Kidney tubule cell (primary cell): ENCODE measurements at regions not wholly inside any gene's neighbourhood (a gene's known extent, or its start where the extent isn't known, plus 50 kb on each side); places are given as distances from the start of the nearest gene placed in this dataset.
"Not testable (repeated sequence)": the region's sequence is repeated elsewhere in the genome, so short reads cannot be mapped to it uniquely, and the experiment has no call there.

Experiments
- DNase-seq: peaks from one replicate; pipeline ENCODE4 v3.0.0-alpha.2; 2018; ENCODE audit warnings: low spot score

DNA sequence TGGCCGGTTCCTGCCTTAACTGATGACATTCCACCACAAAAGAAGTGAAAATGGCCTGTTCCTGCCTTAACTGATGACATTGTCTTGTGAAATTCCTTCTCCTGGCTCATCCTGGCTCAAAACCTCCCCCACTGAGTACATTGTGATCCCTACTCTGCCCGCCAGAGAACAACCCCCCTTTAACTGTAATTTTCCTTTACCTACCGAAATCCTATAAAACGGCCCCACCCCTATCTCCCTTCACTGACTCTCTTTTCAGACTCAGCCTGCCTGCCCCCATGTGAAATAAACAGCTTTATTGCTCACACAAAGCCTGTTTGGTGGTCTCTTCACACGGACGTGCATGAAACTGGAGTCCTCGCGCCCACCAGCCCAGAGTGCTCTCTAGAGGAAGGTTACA, 166.5 kb downstream of the ADRA2C start:
- DNase-seq, result not testable (repeated sequence)

DNA sequence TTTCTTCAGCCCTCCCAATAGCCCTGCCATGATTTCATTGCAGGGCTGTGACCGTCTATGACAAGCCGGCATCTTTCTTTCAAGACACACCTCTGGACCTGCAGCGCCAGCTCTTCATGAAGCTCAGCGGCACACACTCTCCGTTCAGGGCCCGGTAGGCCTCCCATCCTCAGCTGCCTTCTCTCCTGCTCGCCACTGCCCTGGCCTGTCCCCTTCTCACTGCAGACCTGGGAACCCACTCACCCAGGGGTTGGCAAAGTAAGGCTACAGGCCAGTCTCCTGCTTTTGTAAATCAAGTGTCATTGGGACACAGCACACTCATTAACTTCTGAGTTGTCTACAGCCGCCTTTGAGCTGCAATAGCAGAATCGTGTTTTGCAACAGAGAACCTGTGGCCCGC, 169.2 kb downstream of the ADRA2C start:
- DNase-seq, result not testable (repeated sequence)

DNA sequence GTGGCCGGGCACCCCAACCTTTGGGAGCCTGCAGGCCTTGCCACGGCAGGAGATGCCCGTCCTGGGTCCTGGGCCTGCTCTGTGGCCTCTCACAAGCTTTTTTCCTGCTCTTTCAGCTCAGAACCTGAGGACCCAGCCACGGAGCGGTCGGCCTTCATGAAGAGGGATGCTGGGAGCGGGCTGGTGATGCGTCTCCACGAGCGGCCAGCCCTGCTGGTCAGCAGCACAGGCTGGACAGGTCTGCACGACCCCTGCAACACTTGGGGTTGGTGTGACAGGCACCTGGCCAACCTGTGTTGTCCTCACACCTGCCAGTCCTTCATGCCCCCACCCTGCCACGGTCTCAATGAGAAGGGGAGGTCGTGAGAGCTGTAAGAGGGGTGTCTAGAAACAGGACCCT, 170.0 kb downstream of the ADRA2C start:
- DNase-seq, result no peak

DNA sequence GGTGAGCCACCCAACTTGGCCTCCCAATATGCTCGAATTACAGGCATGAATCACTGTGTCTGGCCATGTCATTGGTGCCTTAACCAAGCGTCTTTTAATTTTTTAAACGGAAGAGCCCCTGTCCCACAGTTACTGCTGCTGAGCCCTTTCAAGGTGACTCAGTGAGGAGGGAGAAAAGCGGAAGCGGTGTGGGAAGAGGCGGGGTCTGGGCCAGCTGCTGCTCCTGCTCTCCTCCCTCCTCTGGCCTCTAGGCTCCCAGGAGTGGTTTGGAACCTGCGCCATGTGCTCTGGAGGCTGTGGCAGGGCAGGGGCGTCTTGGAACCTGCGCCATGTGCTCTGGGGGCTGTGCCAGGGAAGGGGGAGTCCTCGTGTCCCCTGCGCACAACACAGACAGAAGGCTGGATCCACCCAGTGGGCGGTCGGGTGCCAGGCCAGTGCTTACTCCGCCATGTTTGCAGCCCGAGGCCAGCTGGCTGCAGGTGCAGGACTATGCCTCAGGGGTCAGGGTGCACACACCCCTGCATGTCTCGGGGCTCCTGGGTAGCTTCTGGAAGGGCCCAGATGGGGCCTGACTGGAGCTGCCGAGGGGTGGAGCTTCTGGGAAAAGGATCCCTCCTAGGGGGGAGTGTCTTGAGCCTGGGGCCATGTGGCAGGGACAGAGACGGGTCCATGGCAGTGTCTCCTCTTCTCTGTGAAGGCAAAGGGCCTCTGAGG, 171.8 kb downstream of the ADRA2C start:
- peak; percentile 26 for DNase-seq

DNA sequence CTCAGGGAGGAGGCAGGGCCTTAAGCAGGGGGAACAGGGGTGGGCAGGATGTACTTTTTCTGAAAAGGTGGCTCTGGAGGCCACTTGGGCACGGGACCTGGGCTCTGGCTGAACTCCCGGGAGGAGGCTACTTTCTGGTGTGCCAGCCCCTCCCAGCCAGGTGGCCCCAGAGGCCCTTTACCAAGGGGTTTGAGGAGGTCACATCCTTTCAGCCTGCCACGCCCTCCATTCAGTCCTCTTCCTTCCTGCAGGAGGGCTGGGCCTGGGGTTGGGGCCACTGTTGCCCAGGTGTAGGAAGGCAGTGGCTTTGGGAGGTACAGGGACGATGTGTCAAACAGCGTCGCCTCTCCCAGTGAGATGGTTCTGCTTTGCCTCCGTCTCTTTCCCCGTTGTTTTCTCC, 172.5 kb downstream of the ADRA2C start:
- not testable (repeated sequence) for DNase-seq

DNA sequence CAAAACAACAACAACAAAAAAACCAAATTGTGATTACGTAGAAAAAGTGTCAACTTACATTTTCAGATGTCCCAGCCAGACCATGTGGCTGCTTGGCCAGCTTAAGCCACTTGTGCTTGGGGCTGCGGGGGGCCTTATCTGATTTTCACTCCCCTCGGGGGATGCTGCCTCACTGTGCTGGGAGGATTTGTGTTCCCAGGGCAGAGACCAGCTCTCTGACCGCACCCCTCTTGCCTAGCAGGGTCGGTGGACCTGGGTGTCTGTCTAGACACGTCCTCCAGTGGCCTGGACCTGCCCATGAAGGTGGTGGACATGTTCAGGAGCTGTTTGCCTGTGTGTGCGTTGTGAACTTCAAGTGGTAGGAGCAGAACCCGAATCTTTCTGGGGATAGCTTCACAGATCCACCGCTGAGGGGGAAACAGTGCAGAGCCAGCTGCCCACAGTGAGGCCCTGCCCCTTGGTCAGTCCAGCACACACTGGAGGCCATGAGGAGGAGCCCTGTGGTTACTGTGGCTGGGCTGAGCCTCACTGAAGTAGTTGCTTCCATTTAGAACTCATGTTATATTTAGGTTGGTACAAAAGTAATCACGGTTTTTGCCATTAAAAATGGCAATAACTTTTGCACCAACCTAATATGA, 173.9 kb downstream of the ADRA2C start:
- not testable (repeated sequence) for DNase-seq

DNA sequence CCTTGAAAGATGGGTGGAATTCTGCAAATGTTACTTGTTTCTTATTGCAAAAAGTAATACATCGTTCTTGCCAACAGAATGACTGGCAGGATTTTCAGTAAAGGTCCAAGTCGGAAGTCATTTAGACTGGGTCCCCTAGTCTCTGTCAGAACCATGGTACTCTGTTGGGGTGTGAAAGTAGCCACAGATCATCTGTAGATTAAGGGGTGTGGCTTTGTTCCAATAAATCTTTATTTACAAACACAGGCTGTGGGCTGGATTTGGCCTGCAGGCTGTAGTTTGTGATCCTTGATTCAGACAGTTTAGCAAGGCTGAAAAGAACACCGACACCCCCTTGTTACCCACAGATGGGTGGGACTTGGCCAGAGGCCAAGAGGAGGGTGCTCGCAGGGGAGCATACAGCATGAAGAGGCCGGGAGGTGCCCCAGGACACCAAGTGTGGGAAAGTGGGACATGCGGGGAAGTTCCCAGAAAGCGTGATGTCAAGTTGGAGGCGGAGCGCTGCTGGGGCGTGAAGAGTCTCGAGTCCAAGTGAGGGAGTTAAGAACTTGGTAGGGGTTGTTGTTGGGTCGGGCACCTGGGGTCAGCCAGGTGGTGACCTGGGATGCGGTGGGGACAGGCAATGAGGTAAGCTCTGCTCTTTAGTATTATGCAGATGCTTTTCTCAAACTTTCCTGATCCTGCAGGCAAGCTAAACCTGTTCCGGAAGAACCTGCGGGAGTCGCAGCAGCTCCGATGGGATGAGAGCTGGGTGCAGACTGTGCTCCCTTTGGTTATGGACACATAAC, 175.7 kb downstream of the ADRA2C start:
- DNase-seq, result not testable (repeated sequence)

DNA sequence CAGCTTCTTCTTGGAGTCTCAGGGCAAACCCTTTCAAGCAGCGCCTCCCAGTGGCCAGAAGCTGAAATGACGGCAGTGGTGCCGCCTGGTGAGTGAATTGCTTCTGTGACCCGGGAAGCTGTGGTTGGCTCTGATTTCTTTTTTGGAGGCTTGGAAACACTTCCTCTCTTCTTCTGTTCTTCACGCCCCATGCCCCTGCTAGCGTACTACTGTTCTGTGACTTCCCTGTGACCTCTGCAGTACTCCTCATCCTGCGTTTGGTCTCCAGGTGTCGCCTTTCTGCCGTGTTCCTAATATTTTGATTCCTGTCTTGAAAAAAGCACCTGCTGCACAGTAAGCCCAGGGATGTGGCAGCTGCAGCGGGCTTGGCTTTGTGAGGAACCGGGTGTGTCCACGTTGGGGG, 176.4 kb downstream of the ADRA2C start:
- peak; percentile 63 for DNase-seq

DNA sequence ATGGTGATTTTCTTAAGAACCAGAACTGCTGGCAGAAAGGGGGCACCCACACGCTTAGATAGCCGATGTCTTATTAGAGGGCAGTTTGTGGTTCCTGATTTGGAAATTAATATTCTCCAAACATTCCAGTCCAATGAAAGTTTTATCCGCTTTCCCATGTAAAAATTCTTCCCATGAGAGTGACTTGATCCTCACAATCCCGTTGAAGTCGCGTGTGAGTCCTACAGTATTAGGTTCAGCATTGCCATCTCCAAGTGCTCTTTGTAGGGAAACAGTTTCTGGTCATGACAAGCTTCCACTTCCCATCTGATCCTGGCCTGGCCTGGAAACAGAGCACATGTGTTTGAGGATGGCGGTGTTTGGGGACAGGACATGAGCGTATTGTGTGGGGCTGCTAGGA, 176.9 kb downstream of the ADRA2C start:
- DNase-seq, result not testable (repeated sequence)

DNA sequence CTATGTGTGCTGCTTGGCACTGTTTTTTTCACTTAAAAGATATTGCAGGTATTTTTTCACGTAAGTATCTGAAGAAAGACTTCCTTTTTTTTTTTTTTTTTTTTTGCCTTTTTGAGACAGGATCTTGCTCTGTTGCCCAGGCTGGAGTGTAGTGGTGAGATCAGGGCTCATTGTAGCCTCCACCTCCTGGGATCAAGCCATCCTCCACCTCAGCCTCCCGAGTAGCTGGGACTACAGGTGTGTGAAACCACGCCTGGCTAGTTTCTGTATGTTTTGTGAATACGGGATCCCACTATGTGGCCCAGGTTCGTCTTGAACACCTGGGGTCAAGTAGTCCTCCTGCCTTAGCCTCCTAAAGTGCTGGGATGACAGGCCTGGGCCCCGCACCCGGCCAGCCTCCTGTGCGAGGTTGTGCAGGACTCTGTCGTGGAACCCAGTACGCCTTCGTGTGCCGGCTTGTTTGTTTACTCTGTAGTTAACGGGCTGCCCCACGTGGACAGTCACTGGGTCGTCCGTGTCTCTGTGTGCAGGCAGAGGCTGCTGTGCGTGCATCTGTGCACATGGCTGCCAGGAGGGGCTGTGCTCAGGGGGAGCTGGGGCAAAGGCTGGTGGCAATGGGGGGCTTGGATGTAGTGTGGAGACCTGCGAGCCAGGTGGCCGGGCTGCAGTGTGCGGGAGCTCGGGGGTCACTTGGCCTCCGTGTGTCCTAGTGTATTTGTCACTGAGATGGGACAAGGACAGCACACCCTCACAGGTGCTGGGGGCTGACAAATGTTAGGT, 179.5 kb downstream of the ADRA2C start:
- no peak for DNase-seq

DNA sequence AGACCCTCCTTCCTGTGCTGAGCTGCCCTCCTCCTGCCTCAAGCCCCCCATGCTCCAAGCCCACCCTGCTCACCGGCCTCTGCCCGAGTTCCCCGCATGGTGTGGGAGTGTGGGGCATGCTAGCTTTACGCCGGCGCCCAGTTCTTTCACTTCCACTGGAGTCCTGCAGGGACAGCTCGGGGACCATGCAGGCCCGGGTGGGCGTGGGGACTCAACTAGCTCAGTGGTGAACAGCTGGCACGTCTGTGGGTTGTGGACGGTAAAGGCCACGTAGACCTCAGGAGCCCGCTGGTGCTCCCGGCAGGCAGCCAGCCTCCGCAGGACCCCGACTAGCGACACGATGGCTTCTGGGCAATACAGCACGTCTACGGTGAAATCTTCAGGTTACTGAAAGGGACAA, 180.4 kb downstream of the ADRA2C start:
- not testable (repeated sequence) for DNase-seq

DNA sequence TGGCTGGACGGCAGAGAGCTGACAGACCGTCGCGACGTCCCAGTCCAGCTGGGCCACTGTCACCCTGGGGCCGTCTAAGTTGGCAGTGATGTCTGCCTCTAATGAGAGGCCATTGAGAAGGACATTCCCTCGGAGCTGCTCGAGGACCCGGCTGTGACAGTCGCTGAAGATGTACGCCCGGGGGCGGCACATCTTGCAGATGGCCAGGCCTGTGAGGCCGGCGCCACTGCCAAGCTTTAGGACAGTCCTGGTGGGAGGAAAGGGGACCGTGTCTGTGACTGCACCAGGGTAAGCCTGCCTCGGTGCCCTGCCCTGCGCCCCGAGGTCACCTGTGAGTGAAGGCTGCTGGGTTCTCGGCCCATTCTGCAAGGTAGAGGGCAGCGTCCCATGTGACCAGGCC, 181.6 kb downstream of the ADRA2C start:
- DNase-seq, result not testable (repeated sequence)

DNA sequence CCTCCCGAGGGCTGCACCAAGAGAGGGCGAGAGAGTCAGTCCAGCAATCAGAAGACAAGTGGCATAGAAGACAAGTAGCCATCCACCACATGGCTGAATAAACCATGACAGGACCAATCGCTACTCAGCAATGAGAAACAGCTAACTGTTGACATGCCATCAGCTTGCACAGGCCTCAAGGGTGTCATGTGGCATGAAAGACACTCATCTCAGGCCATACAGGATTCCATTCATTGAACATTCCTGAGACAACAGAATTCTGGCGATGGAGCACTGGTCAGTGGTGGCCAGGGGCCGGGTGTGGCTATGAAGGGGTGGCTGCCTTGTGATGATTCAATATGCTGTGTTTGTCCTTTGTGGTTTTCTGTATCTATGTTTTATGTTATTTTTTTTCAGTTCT, 182.0 kb downstream of the ADRA2C start:
- not testable (repeated sequence) for DNase-seq

DNA sequence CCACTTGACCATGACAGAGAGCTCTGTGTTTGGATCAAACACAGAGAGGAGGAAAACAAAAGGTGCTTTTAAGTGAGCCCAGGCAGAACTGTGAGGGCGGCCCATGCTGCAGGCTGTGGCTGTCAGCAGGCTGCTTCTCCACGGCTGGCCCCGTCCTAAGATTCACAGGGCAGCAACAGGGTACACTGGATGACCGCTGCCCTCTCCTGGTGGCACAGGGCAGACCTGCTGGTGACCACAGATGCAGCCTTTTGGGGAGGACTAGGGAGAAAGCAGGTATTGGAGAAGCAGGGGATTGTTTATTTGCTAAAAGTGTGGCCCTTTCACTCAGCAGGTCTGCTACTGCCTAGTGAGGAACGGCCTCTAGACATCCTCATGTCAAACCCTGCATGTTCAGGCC, 183.7 kb downstream of the ADRA2C start:
- DNase-seq, result peak; percentile 49

DNA sequence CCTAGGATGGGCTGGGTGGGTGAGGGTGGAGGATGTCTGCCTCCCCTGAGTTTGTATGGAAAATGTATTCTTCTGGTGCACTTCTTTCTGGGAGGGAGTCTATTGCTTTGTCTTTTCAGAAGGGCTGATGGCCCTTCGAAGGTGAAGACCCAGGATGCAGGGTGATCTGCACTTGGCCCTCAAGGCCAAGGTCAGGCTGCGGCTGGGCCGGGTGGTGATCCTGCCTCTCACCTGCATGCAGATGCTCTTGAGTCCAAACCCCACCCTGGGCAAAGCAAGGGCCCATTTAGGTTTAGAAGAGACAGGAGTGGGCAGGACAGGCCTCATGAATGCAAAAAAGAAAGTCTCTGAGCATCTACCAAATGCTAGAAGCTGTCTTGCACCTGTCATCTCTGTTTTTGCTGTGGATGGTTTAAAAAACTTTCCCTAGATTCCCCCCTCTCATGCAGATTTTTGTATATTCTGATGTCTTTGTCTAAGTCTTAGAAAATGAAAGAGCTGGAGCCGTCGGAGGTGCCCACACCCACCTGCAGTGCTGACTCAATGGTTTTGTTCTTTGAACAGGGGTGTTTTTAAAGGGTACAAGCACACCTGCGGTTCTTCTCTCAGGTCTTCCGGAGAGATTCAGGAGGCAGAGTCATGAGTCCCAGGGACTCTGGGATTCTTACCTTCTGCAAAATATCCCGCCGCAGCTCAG, 186.4 kb downstream of the ADRA2C start:
- not testable (repeated sequence) for DNase-seq

DNA sequence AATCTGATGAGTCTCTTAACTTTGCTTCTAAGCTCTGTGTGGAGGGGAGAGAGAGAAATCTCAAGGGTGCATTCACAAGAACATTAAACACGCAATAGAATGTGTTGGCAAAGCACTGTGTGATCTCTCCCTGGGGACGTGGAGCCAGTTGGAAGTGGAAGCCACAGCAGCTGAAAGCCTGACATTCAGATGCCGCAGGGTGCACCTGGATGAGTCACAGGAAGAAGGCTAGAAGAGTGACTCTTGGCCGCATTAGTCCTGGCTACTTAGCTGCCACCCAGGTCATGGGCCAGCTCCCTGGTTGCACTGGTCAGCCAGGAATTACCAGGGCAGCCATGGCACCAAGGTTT, 186.9 kb downstream of the ADRA2C start:
- DNase-seq, result peak; percentile 66

DNA sequence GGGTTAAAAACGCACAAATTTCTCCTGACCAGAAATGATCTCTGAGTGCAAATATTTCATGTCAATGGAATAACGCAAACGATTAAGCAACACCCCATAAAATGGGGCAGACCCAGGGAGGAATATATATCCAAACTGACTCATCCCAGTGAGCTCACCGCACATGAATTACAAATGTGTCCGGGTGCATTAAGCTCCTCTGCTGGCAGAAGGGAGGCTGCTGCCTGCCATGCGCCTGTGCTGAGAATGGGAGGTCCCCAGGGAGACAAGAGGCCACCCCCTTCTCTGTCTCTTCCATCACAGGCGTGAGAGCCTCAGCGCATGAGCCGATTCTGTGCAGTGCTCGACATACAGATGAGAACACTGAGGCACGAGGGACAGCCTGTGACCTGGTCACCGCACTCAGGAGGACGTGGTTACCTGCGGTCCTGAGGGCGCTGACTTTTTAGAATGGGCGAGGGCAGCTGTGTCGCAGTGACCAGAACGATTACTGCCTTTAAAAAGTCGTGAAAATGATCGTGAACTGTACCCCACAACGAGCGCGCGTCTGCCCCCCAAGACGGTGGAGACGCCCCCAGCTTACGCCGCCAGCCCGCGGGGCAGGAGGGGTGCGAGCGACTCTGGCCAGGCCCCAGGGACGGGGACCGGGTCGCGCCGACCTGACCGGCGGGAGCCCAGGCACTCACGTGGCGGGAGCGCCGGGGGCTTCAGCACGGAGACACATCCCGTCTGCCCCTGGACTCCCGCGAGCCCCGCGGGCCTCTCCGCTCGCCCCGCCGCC, 188.5 kb downstream of the ADRA2C start:
- DNase-seq, result peak; percentile 95

DNA sequence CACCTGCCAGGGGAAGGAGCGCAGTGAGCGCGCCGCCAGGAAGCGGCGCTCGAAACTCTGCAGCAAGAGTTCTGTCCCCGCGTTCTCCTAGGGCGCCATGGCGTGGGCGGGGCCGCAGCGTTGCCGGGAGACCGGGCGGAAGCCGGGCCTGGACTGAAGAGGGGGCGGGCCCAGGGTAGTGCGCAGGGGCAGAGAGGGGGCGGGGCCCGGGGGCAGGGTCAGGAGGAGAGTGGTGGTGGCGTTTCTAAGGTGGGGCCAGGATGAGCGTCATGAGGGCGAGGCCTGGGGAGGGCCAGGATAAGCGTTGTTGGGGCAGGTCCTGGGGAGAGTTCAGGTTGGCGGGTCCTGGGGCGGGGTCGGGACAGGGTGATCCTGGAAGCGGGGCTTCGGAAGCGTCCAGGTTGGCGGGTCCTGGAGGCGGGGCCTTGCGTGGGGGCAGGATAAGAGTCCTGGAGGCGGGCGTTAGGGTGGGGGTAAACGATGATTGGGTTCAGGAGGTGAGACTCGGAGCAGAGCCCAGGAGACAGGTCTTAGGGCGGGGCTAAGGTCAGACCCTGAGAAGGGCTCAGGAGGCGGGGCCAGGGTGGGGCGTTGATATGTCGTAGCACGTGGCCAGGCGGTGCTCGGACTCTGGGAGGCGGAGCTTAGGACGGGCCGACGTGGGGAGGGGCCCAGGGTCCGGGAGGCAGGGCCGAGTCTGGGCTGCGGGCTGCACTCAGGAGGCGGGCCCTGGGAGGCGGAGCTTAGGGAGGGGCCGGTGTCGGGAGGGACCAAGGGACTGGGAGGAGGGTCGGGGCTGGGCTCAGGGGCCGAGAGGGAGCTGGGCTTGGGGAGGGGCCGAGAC, 189.4 kb downstream of the ADRA2C start:
- DNase-seq, result peak; percentile 99

DNA sequence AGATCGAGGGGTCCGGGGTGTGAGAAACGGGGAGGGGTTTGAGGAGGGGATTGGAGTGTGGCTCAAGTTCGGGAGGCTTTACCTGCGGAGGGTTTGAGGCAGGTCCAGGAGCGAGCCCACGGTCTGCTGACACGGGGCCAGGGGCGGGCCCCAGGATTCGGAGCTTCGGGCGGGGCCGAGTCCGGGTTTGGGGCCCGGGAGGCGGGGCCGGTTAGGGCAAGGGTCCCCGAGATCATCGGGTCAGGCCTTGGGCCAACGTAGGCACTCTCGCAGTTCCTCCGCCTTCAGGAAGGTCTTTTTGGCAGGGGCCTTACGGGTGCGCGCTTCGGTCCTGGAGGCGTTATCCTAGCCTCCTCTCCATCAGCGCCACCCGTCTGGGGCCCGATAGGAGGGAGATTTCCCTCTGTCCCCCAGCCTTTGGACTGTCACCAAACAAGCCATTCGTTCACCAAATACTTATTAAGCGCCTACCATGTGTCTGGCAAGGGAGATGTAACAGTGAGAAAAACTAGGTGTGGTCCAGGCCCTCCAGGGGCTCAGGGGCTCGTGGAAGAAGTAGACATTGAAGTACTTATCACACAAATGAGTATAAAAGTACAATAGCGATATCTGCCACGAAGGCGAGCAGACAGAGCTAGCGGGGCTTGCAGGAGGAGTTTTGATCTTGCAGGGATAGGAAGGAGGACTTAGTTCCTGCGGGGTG, 190.1 kb downstream of the ADRA2C start:
- not testable (repeated sequence) for DNase-seq
